ENCODE measurements at regions not wholly inside any gene's neighbourhood (a gene's known extent, or its start where the extent isn't known, plus 50 kb on each side); places are given as distances from the start of the nearest gene placed in this dataset.

GRCh38 chr14:96975116-96975515 lies 177.9 kb downstream of the VRK1 start:
- no peak for TF ChIP-seq CTCF (IDR thresholded peaks at IDR 0.05; ENCODE audit: low read depth, low read length)
- TF ChIP-seq POLR2A (IDR thresholded peaks at IDR 0.05; ENCODE audit: extremely low read depth, insufficient read length) = no peak

Measured in NB4 (cell line).